Neural crest cell (in vitro differentiated cells): ENCODE measurements at regions not wholly inside any gene's neighbourhood (a gene's known extent, or its start where the extent isn't known, plus 50 kb on each side); places are given as distances from the start of the nearest gene placed in this dataset.
A peak's percentile ranks its signal among the peaks of the same experiment; 100 is the strongest.

Experiments
- DNase-seq: peaks from one replicate; pipeline ENCODE4 v3.0.0; 2021; ENCODE audit warnings: low read depth, mixed read lengths, low spot score
- H3K27ac Mint-ChIP-seq: one replicate; pipeline ENCODE4 v1.8.0; 2021; ENCODE audit warnings: mild to moderate bottlenecking, mixed read lengths; ENCODE audit not compliant: unreplicated experiment
- H3K27me3 Mint-ChIP-seq: 2 replicates; pipeline ENCODE4 v1.8.0; 2021; ENCODE audit warnings: low read depth, mild to moderate bottlenecking, mixed read lengths
- H3K36me3 Mint-ChIP-seq: 2 replicates; pipeline ENCODE4 v1.8.0; 2021; ENCODE audit warnings: low read depth, mild to moderate bottlenecking, mixed read lengths
- H3K4me1 Mint-ChIP-seq: 2 replicates; pipeline ENCODE4 v1.8.0; 2021; ENCODE audit warnings: mixed read lengths
- H3K4me3 Mint-ChIP-seq: one replicate; pipeline ENCODE4 v1.8.0; 2021; ENCODE audit warnings: mild to moderate bottlenecking, mixed read lengths
- H3K9me3 Mint-ChIP-seq: 2 replicates; pipeline ENCODE4 v1.8.0; 2021; ENCODE audit warnings: mixed read lengths
- TF ChIP-seq, protein P1 (sequence below): fragments of 200-600 bp; sonication (generic); conservative IDR thresholded peaks from 2 replicates; pipeline ENCODE4 v1.5.0; 2021; ENCODE audit warnings: antibody characterized with exemption, mild to moderate bottlenecking

DNA sequence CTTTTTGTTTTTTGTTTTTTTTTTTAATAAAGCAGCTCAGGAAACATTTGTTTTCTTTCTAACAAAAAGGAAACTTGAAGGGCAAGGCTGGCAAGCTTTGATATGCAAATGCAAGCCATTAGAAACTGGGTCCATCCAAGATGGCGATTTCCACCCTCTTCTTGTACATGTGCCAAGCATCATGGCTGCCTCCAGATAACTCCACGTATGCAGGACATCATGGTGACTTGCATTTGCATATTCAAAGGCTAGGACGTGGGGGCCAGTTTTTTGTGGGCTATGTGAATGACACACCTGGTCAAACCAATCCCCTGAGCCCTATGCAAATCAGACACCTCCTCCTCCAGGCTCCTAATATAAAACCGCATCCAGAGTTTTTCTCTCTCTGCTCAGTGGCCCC is 692.6 kb downstream of the FAM133A start:
- Mint-ChIP-seq H3K4me1 (peaks cover 7% of the 10 kb centered on the region), H3K9me3 (peaks cover 5% of the 10 kb centered on the region), H3K27me3 (no peaks in the 10 kb centered on the region), H3K27ac (no peak overlapping the region), H3K36me3 (no peaks in the 10 kb centered on the region), H3K4me3 (no peak overlapping the region)
- TF ChIP-seq, protein P1, sequence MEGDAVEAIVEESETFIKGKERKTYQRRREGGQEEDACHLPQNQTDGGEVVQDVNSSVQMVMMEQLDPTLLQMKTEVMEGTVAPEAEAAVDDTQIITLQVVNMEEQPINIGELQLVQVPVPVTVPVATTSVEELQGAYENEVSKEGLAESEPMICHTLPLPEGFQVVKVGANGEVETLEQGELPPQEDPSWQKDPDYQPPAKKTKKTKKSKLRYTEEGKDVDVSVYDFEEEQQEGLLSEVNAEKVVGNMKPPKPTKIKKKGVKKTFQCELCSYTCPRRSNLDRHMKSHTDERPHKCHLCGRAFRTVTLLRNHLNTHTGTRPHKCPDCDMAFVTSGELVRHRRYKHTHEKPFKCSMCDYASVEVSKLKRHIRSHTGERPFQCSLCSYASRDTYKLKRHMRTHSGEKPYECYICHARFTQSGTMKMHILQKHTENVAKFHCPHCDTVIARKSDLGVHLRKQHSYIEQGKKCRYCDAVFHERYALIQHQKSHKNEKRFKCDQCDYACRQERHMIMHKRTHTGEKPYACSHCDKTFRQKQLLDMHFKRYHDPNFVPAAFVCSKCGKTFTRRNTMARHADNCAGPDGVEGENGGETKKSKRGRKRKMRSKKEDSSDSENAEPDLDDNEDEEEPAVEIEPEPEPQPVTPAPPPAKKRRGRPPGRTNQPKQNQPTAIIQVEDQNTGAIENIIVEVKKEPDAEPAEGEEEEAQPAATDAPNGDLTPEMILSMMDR, result no peak
- DNase-seq, result no peak

DNA sequence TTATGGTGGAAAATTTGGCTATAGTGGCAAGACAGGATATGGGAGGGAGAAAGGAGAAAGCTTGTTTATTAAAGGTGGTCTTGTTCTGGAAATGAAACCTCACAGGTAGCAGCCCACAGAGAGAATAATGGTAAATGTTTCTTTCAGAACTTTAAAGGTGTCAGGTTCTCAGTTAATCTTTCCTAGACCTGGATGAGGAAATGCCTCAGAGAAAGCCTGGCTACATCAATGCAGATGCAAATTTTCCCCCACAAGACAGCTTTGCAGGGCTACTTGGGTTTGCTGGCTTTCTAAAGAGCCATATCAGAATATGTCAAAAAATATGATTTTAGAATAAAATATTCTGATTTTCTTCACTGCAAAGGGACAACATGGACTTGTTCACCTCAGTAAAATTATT is 715.0 kb downstream of the FAM133A start:
- H3K4me1 Mint-ChIP-seq, result no peaks in the 10 kb centered on the region
- no peak for DNase-seq
- TF ChIP-seq, protein P1, result no peak
- H3K36me3 Mint-ChIP-seq, result peaks cover 3% of the 10 kb centered on the region
- peaks cover 15% of the 10 kb centered on the region for H3K9me3 Mint-ChIP-seq
- H3K4me3 Mint-ChIP-seq, result no peak overlapping the region
- no peak overlapping the region for H3K27ac Mint-ChIP-seq
- no peaks in the 10 kb centered on the region for H3K27me3 Mint-ChIP-seq

DNA sequence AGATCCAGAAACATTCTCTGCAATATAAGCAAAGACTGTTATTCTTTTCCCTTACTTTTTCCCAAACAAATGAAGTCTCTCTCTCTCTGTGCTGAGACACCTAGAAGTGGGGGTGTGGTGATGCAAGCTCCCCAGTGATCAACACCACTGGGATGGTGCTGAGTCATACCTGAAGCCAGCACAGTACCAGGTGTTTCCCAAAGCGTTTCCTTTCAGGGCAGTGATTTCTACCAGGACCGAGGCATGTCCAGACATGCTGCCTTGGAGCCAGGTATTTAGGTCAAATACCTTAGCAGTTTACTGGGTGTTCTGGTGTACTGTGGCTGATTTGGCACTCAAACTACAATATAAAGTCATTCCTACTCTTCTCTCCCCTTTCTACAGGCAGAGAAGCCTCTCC is 726.5 kb downstream of the FAM133A start:
- no peak overlapping the region for H3K4me3 Mint-ChIP-seq
- DNase-seq, result no peak
- no peaks in the 10 kb centered on the region for H3K36me3 Mint-ChIP-seq
- H3K27ac Mint-ChIP-seq, result peak overlapping the region; percentile 62
- H3K4me1 Mint-ChIP-seq, result no peaks in the 10 kb centered on the region
- H3K27me3 Mint-ChIP-seq, result no peaks in the 10 kb centered on the region
- TF ChIP-seq, protein P1, result no peak
- H3K9me3 Mint-ChIP-seq, result peaks cover 11% of the 10 kb centered on the region

DNA sequence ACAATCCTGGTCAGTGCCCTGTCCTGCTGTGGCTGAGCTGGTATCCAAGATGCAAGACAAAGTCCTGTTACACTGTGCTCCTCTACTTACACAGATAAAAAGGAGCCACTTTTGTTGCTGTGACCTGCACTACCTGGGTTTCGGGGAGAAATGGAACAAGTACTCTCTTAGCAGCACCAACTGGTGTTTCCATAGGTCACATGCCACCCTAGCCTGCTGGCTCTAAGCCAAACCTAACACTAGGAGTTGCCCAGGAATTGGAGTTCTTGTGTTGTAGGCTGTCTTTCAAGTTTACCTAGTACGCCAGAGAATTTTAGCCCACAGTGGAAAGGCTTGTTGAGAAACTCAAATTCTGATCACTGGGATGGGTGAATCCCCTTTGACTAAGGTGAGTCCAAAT is 727.4 kb downstream of the FAM133A start:
- no peaks in the 10 kb centered on the region for H3K36me3 Mint-ChIP-seq
- no peak overlapping the region for H3K27ac Mint-ChIP-seq
- DNase-seq, result no peak
- H3K4me1 Mint-ChIP-seq, result no peaks in the 10 kb centered on the region
- H3K4me3 Mint-ChIP-seq, result no peak overlapping the region
- no peaks in the 10 kb centered on the region for H3K27me3 Mint-ChIP-seq
- H3K9me3 Mint-ChIP-seq, result peaks cover 11% of the 10 kb centered on the region
- TF ChIP-seq, protein P1, result no peak

DNA sequence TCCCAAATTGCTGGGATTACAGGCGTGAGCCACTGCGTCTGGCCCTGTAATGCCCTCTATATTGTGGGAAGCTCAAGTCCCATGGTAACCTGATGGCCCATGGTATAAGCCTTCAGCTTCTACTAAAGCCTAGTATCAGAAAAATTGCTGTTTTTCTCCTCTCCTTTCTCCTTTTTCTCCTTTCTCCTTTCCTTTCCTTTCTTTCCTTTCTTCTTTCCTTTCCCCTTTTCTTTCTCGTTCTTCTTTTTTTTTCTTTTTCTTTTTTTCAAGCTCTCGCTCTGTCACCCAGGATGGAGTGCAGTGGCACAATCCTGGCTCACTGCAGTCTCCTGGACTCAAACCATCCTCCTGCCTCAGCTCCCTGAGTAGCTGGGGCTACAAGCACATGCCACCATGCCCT is 740.7 kb downstream of the FAM133A start:
- H3K27ac Mint-ChIP-seq, result no peak overlapping the region
- no peaks in the 10 kb centered on the region for H3K36me3 Mint-ChIP-seq
- H3K9me3 Mint-ChIP-seq, result peaks cover 3% of the 10 kb centered on the region
- no peaks in the 10 kb centered on the region for H3K27me3 Mint-ChIP-seq
- TF ChIP-seq, protein P1, result no peak
- DNase-seq, result no peak
- no peaks in the 10 kb centered on the region for H3K4me1 Mint-ChIP-seq
- H3K4me3 Mint-ChIP-seq, result no peak overlapping the region

DNA sequence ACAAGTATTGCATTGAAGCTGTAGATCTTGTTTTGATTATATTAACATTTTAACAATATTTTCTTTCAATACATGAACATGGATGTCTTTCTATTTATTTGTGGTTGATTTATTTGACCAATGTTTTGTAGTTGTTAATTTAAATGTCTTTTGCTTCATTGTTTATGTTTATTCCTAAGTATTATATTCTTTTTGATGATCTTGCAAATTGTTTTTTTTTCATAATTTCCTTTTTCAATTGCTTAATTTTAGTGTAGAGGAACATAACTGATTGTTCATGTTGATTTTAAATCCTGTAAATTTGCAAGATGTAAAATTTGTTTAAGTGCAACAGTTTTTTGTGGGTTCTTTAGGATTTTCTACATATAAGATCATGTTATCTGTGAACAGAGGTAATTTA is 744.1 kb downstream of the FAM133A start:
- Mint-ChIP-seq H3K27me3 (no peaks in the 10 kb centered on the region), H3K4me3 (no peak overlapping the region), H3K4me1 (no peaks in the 10 kb centered on the region), H3K9me3 (peaks cover 7% of the 10 kb centered on the region), H3K27ac (no peak overlapping the region), H3K36me3 (no peaks in the 10 kb centered on the region)
- no peak for DNase-seq
- TF ChIP-seq, protein P1, result no peak
